ENCODE measurements at regions not wholly inside any gene's neighbourhood (a gene's known extent, or its start where the extent isn't known, plus 50 kb on each side); places are given as distances from the start of the nearest gene placed in this dataset.
A peak's percentile ranks its signal among the peaks of the same experiment; 100 is the strongest.

- DNase-seq, result peak; percentile 34
Measured at GRCh38 chr16:85173981-85174751, 61.9 kb upstream of the CIBAR2 start.

GRCh38 chr16:85174871-85175723 lies 62.8 kb upstream of the CIBAR2 start:
- no peak for DNase-seq

GRCh38 chr16:85175724-85176233 lies 63.5 kb upstream of the CIBAR2 start:
- no peak for DNase-seq

GRCh38 chr16:85176541-85177447 lies 64.5 kb upstream of the CIBAR2 start:
- no peak for DNase-seq

- DNase-seq, result no peak
Measured at GRCh38 chr16:85177448-85177846, 65.2 kb upstream of the CIBAR2 start.

GRCh38 chr16:85178006-85178591 lies 65.8 kb upstream of the CIBAR2 start:
- DNase-seq, result no peak

- DNase-seq, result no peak
Measured at GRCh38 chr16:85178596-85178995, 66.3 kb upstream of the CIBAR2 start.

GRCh38 chr16:85179344-85180046 lies 67.2 kb upstream of the CIBAR2 start:
- DNase-seq, result no peak

GRCh38 chr16:85180047-85180826 lies 68.0 kb upstream of the CIBAR2 start:
- no peak for DNase-seq

- no peak for DNase-seq
Measured at GRCh38 chr16:85180827-85181738, 68.8 kb upstream of the CIBAR2 start.

- no peak for DNase-seq
Measured at GRCh38 chr16:85181739-85182129, 69.5 kb upstream of the CIBAR2 start.

- no peak for DNase-seq
Measured at GRCh38 chr16:85182286-85182685, 70.0 kb upstream of the CIBAR2 start.

GRCh38 chr16:85182774-85183173 lies 70.5 kb upstream of the CIBAR2 start:
- no peak for DNase-seq

- no peak for DNase-seq
Measured at GRCh38 chr16:85183564-85183963, 71.3 kb upstream of the CIBAR2 start.

GRCh38 chr16:85184404-85184803 lies 72.1 kb upstream of the CIBAR2 start:
- no peak for DNase-seq

GRCh38 chr16:85185303-85186100 lies 73.2 kb upstream of the CIBAR2 start:
- DNase-seq, result no peak

- DNase-seq, result no peak
Measured at GRCh38 chr16:85187002-85187401, 74.7 kb upstream of the CIBAR2 start.

- DNase-seq, result no peak
Measured at GRCh38 chr16:85187447-85187846, 75.2 kb upstream of the CIBAR2 start.

- no peak for DNase-seq
Measured at GRCh38 chr16:85187886-85188285, 75.6 kb upstream of the CIBAR2 start.

All from NCI-H510A treated with DMSO at 0.1 percent for 48 hours (cell line).